Upper lobe of right lung (tissue), 1 donor: ENCODE measurements at regions not wholly inside any gene's neighbourhood (a gene's known extent, or its start where the extent isn't known, plus 50 kb on each side); places are given as distances from the start of the nearest gene placed in this dataset.

ENCODE experiments used
- ATAC-seq: fragments of 200-7000 bp; cut with Tn5 transposase; one replicate; pipeline ENCODE4 v1.9.1; 2020; ENCODE audit warnings: mild to moderate bottlenecking, moderate library complexity
- DNase-seq: peaks from one replicate; pipeline ENCODE4 v3.0.0-alpha.2; 2020
- H3K27ac ChIP-seq: fragments of 200-600 bp; one replicate; pipeline ENCODE4 v1.8.0; 2022
- H3K27me3 ChIP-seq: fragments of 200-600 bp; one replicate; pipeline ENCODE4 v1.8.0; 2022; ENCODE audit warnings: mild to moderate bottlenecking
- H3K36me3 ChIP-seq: fragments of 200-600 bp; one replicate; pipeline ENCODE4 v1.8.0; 2022
- H3K4me1 ChIP-seq: fragments of 200-600 bp; one replicate; pipeline ENCODE4 v1.8.0; 2022
- H3K4me3 ChIP-seq: fragments of 200-600 bp; one replicate; pipeline ENCODE4 v1.8.0; 2022; ENCODE audit warnings: mild to moderate bottlenecking
- H3K9me3 ChIP-seq: fragments of 200-600 bp; one replicate; pipeline ENCODE4 v1.8.0; 2022
- CTCF ChIP-seq: fragments of 200-600 bp; IDR thresholded peaks from one replicate; pipeline ENCODE4 v1.8.0; 2022; ENCODE audit warnings: antibody characterized with exemption
- intact Hi-C: fragments of 100-400 bp; cut with DNase I; formaldehyde crosslinking; loops from one replicate; pipeline ENCODE4 v1.11.0; 2022
- donor health status: DM: no; HTN: yes; CAD: no; lungs with severe emphysema.

GRCh38 chr9:106712279-106712678, 150.7 kb upstream of the ZNF462 start:
- no peak overlapping the region for H3K4me3 ChIP-seq
- peaks cover under 1% of the 10 kb centered on the region for H3K4me1 ChIP-seq
- H3K9me3 ChIP-seq: no peaks in the 10 kb centered on the region
- DNase-seq: no peak
- ATAC-seq: no peak
- intact Hi-C loops: no loop called here
- no peaks in the 10 kb centered on the region for H3K36me3 ChIP-seq
- no peaks in the 10 kb centered on the region for H3K27me3 ChIP-seq
- no peak overlapping the region for H3K27ac ChIP-seq
- no peak for TF ChIP-seq CTCF

- no peaks in the 10 kb centered on the region for H3K9me3 ChIP-seq
- H3K36me3 ChIP-seq: no peaks in the 10 kb centered on the region
- no peak for TF ChIP-seq CTCF
- H3K4me1 ChIP-seq: peaks cover 10% of the 10 kb centered on the region
- no peaks in the 10 kb centered on the region for H3K27me3 ChIP-seq
- intact Hi-C loops: no loop called here
- no peak overlapping the region for H3K4me3 ChIP-seq
- no peak for DNase-seq
- no peak overlapping the region for H3K27ac ChIP-seq
- ATAC-seq: no peak
Measured at GRCh38 chr9:106713206-106713605, 149.8 kb upstream of the ZNF462 start.

- intact Hi-C loops: no loop called here
- ATAC-seq (no peak), DNase-seq (no peak)
- Histone ChIP-seq H3K9me3 (no peaks in the 10 kb centered on the region), H3K4me1 (peaks cover 13% of the 10 kb centered on the region), H3K27me3 (no peaks in the 10 kb centered on the region), H3K4me3 (no peak overlapping the region), H3K36me3 (no peaks in the 10 kb centered on the region), H3K27ac (no peak overlapping the region)
- no peak for TF ChIP-seq CTCF
Measured at GRCh38 chr9:106716820-106717219, 146.1 kb upstream of the ZNF462 start.

GRCh38 chr9:106717686-106718085, 145.3 kb upstream of the ZNF462 start:
- peak; percentile 86 for ATAC-seq
- peaks cover 13% of the 10 kb centered on the region for H3K4me1 ChIP-seq
- H3K27me3 ChIP-seq: no peaks in the 10 kb centered on the region
- no peaks in the 10 kb centered on the region for H3K9me3 ChIP-seq
- intact Hi-C loops: no loop called here
- H3K27ac ChIP-seq: no peak overlapping the region
- no peaks in the 10 kb centered on the region for H3K36me3 ChIP-seq
- DNase-seq: no peak
- H3K4me3 ChIP-seq: no peak overlapping the region
- TF ChIP-seq CTCF: no peak

- DNase-seq: no peak
- Histone ChIP-seq H3K9me3 (no peaks in the 10 kb centered on the region), H3K4me1 (peaks cover 13% of the 10 kb centered on the region), H3K36me3 (no peaks in the 10 kb centered on the region), H3K27ac (no peak overlapping the region), H3K4me3 (no peak overlapping the region), H3K27me3 (no peaks in the 10 kb centered on the region)
- TF ChIP-seq CTCF: no peak
- no peak for ATAC-seq
- intact Hi-C loops: no loop called here
Measured at GRCh38 chr9:106718936-106719335, 144.0 kb upstream of the ZNF462 start.

- intact Hi-C loops: no loop called here
- H3K27ac ChIP-seq: no peak overlapping the region
- no peaks in the 10 kb centered on the region for H3K9me3 ChIP-seq
- ATAC-seq: no peak
- TF ChIP-seq CTCF: no peak
- no peak for DNase-seq
- no peak overlapping the region for H3K4me3 ChIP-seq
- no peaks in the 10 kb centered on the region for H3K36me3 ChIP-seq
- peaks cover 13% of the 10 kb centered on the region for H3K4me1 ChIP-seq
- no peaks in the 10 kb centered on the region for H3K27me3 ChIP-seq
Measured at GRCh38 chr9:106722051-106722753, 140.8 kb upstream of the ZNF462 start.
